Gastroesophageal sphincter (tissue), 4 donors: ENCODE measurements at regions not wholly inside any gene's neighbourhood (a gene's known extent, or its start where the extent isn't known, plus 50 kb on each side); places are given as distances from the start of the nearest gene placed in this dataset.

Experiments
- ATAC-seq: fragments of 150-250 bp; one replicate; pipeline ENCODE4 v1.9.1; 2016; ENCODE audit warnings: mild to moderate bottlenecking, moderate library complexity
- H3K27ac ChIP-seq, 4 donors: fragments of 200-600 bp; sonication (generic) in 3 of 4; 1 replicate in 3 of 4; 2 replicates in 1 of 4; pipeline ENCODE4 v1.5.1; 2016 to 2019
- H3K27me3 ChIP-seq: fragments of 200-600 bp; sonication (generic); one replicate; pipeline ENCODE4 v1.5.1; 2019
- H3K36me3 ChIP-seq, 2 donors: fragments of 200-600 bp; sonication (generic); one replicate each; pipeline ENCODE4 v1.5.1; 2019; ENCODE audit warnings: control low read depth in 1 of 2
- H3K4me1 ChIP-seq, 3 donors: fragments of 200-600 bp; sonication (generic); 1 replicate in 2 of 3; 2 replicates in 1 of 3; pipeline ENCODE4 v1.5.1; 2016 to 2019; ENCODE audit warnings: control low read depth in 2 of 3
- H3K4me3 ChIP-seq, 2 donors: fragments of 200-600 bp; sonication (generic); one replicate each; pipeline ENCODE4 v1.5.1; 2019; ENCODE audit warnings: mild to moderate bottlenecking in 1 of 2, moderate library complexity in 1 of 2
- H3K9me3 ChIP-seq, 3 donors: fragments of 200-600 bp; sonication (generic); one replicate each; pipeline ENCODE4 v1.5.1; 2017 to 2019; ENCODE audit warnings: control low read depth in 2 of 3
- EP300 ChIP-seq: sonication (generic); formaldehyde crosslinking; IDR thresholded peaks from one replicate; pipeline ENCODE4 v1.6.1; 2017; ENCODE audit warnings: antibody characterized with exemption, mild to moderate bottlenecking
- POLR2A ChIP-seq, 2 donors: fragments of 450-650 bp; IDR thresholded peaks; one replicate each; pipeline ENCODE4 v1.6.1; 2017; ENCODE audit warnings: antibody characterized with exemption in 2 of 2, mild to moderate bottlenecking in 2 of 2, moderate library complexity in 1 of 2
- POLR2AphosphoS5 ChIP-seq: sonication (generic); formaldehyde crosslinking; IDR thresholded peaks from one replicate; pipeline ENCODE4 v1.6.1; 2017; ENCODE audit warnings: antibody characterized with exemption
- WGBS, 2 donors: methylation state at CpG; one replicate each; pipeline ENCODE4 v1.1.5; 2018; ENCODE audit warnings: low coverage in 1 of 2; 5-methylcytosine and 5-hydroxymethylcytosine counted together
- TF ChIP-seq, protein P1 (sequence below), 4 experiments: fragments of 200-600 bp in 2 of 4; fragments of 450-650 bp in 2 of 4; sonication (generic) in 1 of 4; IDR thresholded peaks; one replicate each; pipeline ENCODE4 v1.5.1; 2017 to 2019; ENCODE audit warnings: antibody characterized with exemption in 4 of 4, mild to moderate bottlenecking in 2 of 4, moderate library complexity in 2 of 4

DNA sequence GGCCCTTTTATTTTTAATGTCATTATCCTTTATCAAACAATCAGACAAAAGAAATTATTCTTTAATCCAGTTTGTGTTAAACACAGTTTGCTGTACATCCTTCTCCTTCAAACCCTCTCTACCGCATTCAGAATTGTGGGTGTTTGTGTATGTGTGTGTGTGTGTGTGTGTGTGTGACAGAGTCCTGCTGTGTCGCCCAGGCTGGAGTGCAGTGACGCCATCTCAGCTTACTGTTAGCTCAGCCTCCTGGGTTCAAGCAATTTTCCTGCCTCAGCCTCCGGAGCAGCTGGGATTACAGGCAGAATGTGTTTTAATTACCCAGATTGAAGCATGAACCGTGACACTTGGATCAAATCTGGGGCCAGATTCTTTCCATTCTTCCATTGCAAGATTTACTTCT lies 723.7 kb downstream of the DCDC2C start:
- Histone ChIP-seq H3K27me3 (no peaks in the 10 kb centered on the region), H3K36me3 (no peaks in the 10 kb centered on the region), H3K4me1 (no peaks in the 10 kb centered on the region), H3K27ac (no peak overlapping the region), H3K4me3 (no peak overlapping the region), H3K9me3 (no peaks in the 10 kb centered on the region)
- WGBS, 2 donors = 35 to 46% methylated on average over 2 to 5 of the region's 5 CpGs
- TF ChIP-seq POLR2A (IDR thresholded peaks at IDR 0.05) (no peak), POLR2AphosphoS5 (no peak), EP300 (no peak)
- TF ChIP-seq, protein P1, sequence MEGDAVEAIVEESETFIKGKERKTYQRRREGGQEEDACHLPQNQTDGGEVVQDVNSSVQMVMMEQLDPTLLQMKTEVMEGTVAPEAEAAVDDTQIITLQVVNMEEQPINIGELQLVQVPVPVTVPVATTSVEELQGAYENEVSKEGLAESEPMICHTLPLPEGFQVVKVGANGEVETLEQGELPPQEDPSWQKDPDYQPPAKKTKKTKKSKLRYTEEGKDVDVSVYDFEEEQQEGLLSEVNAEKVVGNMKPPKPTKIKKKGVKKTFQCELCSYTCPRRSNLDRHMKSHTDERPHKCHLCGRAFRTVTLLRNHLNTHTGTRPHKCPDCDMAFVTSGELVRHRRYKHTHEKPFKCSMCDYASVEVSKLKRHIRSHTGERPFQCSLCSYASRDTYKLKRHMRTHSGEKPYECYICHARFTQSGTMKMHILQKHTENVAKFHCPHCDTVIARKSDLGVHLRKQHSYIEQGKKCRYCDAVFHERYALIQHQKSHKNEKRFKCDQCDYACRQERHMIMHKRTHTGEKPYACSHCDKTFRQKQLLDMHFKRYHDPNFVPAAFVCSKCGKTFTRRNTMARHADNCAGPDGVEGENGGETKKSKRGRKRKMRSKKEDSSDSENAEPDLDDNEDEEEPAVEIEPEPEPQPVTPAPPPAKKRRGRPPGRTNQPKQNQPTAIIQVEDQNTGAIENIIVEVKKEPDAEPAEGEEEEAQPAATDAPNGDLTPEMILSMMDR (IDR thresholded peaks at IDR 0.05) = no peak
- no peak for ATAC-seq

DNA sequence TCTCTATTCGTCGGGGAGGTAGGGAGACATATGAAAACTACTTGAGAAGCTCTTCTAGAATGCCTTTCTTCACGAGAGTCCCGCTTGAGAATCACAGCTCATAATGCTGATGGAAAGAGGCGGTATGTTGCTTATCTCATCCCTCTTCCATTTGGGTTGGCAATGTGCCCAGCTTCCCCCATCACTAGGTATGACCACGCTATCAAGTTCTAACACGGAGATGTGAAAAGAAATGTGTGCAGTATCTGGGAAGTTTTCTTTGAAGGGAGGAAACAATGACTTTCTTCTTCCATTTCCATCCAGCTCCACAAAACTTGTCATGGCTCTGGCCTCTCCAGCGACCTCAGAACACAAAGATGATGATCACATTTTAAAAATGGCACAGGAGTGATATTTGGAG lies 742.4 kb downstream of the DCDC2C start:
- 55 to 80% methylated on average over 8 of the region's 8 CpGs for whole genome bisulfite sequencing, 2 donors
- Histone ChIP-seq H3K27me3 (no peaks in the 10 kb centered on the region), H3K4me3 (no peak overlapping the region), H3K27ac (no peak overlapping the region), H3K9me3 (no peaks in the 10 kb centered on the region), H3K36me3 (no peaks in the 10 kb centered on the region), H3K4me1 (no peaks in the 10 kb centered on the region)
- TF ChIP-seq, protein P1 (IDR thresholded peaks at IDR 0.05) = no peak
- no peak for TF ChIP-seq EP300
- no peak for TF ChIP-seq POLR2A (IDR thresholded peaks at IDR 0.05)
- TF ChIP-seq POLR2AphosphoS5 = no peak
- no peak for ATAC-seq

DNA sequence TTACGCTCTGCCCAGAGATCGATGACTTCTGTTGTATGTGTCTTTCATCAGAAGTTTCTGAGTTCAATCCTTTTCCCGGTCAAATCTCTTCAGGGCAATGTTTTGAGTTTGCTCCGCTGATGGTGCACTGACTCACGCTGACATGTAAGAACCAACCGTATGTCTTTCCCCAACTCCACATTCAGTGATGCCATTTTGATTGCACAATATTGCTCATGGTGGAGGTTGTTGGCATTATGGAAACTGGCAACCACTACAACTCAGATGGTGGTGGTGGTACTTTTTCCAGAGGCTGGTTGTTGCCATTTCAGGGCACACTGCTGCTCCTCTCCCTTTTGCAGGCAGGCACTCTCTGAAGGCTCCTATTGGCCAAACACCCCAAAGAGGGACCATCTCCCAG lies 751.5 kb downstream of the DCDC2C start:
- Histone ChIP-seq H3K9me3 (no peaks in the 10 kb centered on the region), H3K36me3 (no peaks in the 10 kb centered on the region), H3K4me3 (no peak overlapping the region), H3K4me1 (no peaks in the 10 kb centered on the region), H3K27ac (no peak overlapping the region), H3K27me3 (no peaks in the 10 kb centered on the region)
- TF ChIP-seq POLR2A (IDR thresholded peaks at IDR 0.05) (no peak), EP300 (no peak), POLR2AphosphoS5 (no peak)
- TF ChIP-seq, protein P1 (IDR thresholded peaks at IDR 0.05) = no peak
- ATAC-seq = no peak
- WGBS, 2 donors = 97% methylated on average over 6 of the region's 6 CpGs

DNA sequence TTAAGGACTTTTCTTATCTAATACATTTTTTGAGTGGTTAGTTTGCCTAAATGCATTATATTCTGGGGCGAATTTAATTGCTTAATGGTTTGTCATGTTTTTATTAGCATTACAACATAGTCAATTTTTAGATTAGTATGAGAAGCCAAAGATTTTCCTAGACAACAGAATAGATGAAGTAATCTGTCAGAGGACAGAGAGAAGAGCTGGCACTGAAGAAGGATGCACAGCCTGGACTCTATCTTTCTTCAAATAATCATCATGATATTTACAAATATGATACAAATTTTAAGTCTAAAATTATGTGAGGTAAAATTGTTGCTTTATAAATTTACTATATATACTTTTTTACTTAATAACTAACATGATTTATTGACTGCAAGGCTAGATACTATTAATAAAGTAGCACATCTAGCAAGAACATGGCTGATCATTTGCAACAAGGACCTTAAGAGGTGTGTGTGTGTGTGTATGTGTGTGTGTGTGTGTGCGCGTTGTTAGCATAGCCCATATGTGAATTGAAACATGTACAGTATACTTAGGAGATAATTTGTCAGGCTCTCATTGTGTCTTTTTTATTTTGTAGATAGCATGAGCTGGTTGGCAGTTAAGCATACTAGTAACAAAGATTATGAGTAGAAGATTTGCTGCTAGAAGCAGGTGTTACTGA lies 752.2 kb downstream of the DCDC2C start:
- Histone ChIP-seq H3K27me3 (no peaks in the 10 kb centered on the region), H3K9me3 (no peaks in the 10 kb centered on the region), H3K36me3 (no peaks in the 10 kb centered on the region), H3K4me3 (no peak overlapping the region), H3K27ac (no peak overlapping the region), H3K4me1 (no peaks in the 10 kb centered on the region)
- TF ChIP-seq, protein P1 (IDR thresholded peaks at IDR 0.05) = no peak
- TF ChIP-seq POLR2A (IDR thresholded peaks at IDR 0.05) (no peak), POLR2AphosphoS5 (no peak)
- no peak for ATAC-seq
- WGBS, 2 donors = 77 to 78% methylated on average over 3 of the region's 3 CpGs

DNA sequence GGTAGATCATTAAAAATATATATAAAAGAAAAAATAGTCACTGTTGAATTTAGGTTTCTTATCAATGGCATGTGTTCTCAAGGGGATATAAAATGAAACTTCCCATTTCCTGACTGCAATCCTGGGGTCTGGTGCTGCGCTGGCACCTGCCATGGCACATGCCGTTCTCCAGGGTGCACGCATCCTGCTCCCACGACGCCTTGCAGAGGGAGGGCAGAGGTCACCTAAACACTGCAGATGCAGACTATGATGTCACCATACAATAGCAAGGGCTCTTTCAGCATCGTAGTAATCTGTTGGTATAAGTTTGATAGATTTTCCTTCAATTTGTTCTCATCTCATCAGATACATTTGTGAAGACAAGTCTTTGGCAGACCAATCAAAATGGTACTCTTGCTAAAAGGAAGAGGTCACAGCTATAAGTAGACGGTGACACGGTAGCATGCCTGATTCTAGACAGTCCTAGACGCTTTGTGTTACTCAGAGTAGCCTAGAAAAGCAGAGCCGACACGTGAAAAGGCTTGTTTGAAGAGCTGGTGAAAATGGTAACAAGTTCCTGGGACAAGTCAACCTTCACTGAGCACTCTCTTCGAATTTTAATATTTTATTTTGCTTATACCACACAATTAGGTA lies 761.4 kb downstream of the DCDC2C start:
- H3K4me1 ChIP-seq = no peaks in the 10 kb centered on the region
- no peaks in the 10 kb centered on the region for H3K36me3 ChIP-seq
- 72 to 82% methylated on average over 7 to 11 of the region's 12 CpGs for WGBS, 2 donors
- no peak overlapping the region for H3K4me3 ChIP-seq
- no peaks in the 10 kb centered on the region for H3K9me3 ChIP-seq
- TF ChIP-seq, protein P1 (IDR thresholded peaks at IDR 0.05) = no peak
- no peak for TF ChIP-seq POLR2AphosphoS5
- TF ChIP-seq EP300 = no peak
- no peak for TF ChIP-seq POLR2A (IDR thresholded peaks at IDR 0.05)
- no peak for ATAC-seq
- no peaks in the 10 kb centered on the region for H3K27me3 ChIP-seq
- no peak overlapping the region for H3K27ac ChIP-seq
